ENCODE measurements at regions not wholly inside any gene's neighbourhood (a gene's known extent, or its start where the extent isn't known, plus 50 kb on each side); places are given as distances from the start of the nearest gene placed in this dataset.

DNA sequence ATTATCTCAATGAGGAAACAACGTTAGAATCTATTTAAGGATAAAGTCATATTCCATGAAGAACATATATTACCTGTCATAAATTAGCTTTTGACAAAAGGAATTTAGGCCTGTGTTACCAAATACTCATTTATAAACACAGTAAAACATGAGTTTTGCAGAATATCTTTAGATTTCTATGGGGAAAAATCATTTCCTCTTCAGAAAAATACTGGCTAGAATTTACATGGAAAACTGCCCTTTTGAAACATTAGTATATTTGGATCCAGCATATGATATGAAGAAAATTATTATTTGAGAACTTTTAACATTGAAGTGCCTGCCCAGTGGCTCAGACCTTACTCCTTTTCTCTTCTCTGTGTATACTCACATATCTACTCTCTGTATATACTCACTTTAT lies 131.4 kb upstream of the NEIL3 start:
- Histone ChIP-seq H3K4me1 (no peaks in the 10 kb centered on the region), H3K36me3 (no peaks in the 10 kb centered on the region), H3K9me3 (no peaks in the 10 kb centered on the region), H3K27ac (peak overlapping the region in 1 of 2 donors; percentile 13), H3K4me3 (no peak overlapping the region), H3K27me3 (no peaks in the 10 kb centered on the region)
- TF ChIP-seq CTCF (IDR thresholded peaks at IDR 0.05) = no peak
- no peak for TF ChIP-seq POLR2A (IDR thresholded peaks at IDR 0.05)
- DNase-seq = no peak
- intact Hi-C loops (cut with DNase I; ENCODE audit: low total_unique reads) = no loop called here

- Histone ChIP-seq H3K36me3 (no peaks in the 10 kb centered on the region), H3K27ac (no peak overlapping the region), H3K4me1 (no peaks in the 10 kb centered on the region), H3K4me3 (no peak overlapping the region), H3K27me3 (no peaks in the 10 kb centered on the region), H3K9me3 (no peaks in the 10 kb centered on the region)
- no peak for DNase-seq
- TF ChIP-seq CTCF (IDR thresholded peaks at IDR 0.05) (no peak), POLR2A (IDR thresholded peaks at IDR 0.05) (no peak)
- intact Hi-C loops (cut with DNase I; ENCODE audit: low total_unique reads) = no loop called here
Observed at GRCh38 chr4:177182166-177182565, 127.5 kb upstream of the NEIL3 start.

DNA sequence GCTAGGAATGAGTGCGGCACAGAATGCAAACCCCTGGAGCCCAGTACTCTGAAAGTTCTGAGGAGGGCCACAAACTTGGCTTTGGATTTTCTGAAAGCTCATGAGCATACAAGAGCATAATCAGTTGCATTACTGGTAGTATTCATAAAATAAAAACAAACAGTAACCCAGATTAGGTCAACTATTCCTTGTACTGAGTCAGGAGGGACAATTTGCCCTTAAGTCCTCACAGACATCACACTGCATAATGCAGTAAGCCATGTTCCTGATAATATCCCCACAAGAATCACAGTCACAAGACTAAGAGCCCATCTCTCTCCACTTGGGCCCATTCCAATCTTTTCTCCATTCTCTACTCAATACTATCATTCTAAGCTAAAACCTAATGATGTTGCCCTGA lies 126.9 kb upstream of the NEIL3 start:
- Histone ChIP-seq H3K4me1 (no peaks in the 10 kb centered on the region), H3K27me3 (no peaks in the 10 kb centered on the region), H3K4me3 (no peak overlapping the region), H3K27ac (no peak overlapping the region), H3K36me3 (no peaks in the 10 kb centered on the region), H3K9me3 (no peaks in the 10 kb centered on the region)
- TF ChIP-seq CTCF (IDR thresholded peaks at IDR 0.05) = no peak
- no peak for TF ChIP-seq POLR2A (IDR thresholded peaks at IDR 0.05)
- intact Hi-C loops (cut with DNase I; ENCODE audit: low total_unique reads) = no loop called here
- no peak for DNase-seq

GRCh38 chr4:177185151-177185550 lies 124.5 kb upstream of the NEIL3 start:
- Histone ChIP-seq H3K4me1 (no peaks in the 10 kb centered on the region), H3K4me3 (no peak overlapping the region), H3K27me3 (no peaks in the 10 kb centered on the region), H3K9me3 (no peaks in the 10 kb centered on the region), H3K27ac (no peak overlapping the region), H3K36me3 (no peaks in the 10 kb centered on the region)
- intact Hi-C loops (cut with DNase I; ENCODE audit: low total_unique reads) = no loop called here
- no peak for TF ChIP-seq CTCF (IDR thresholded peaks at IDR 0.05)
- no peak for TF ChIP-seq POLR2A (IDR thresholded peaks at IDR 0.05)
- no peak for DNase-seq

DNA sequence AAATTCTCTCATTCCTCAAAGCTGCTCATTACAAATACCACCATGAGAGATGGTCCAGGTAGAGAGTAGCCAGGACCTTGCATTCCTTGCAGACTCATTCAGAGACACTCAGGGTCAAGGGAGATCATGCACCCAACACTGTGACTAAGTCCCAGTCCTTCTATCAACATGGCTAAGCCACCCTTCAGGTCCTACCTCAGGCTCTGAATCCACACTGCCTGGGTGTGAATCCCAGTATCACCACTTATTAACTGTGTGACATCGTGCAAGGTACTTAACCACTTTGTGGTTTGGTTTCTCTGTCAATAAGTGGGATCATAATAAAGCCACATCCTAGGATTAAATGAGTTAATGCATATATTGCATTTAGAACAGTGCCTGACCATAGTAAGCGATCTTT lies 124.1 kb upstream of the NEIL3 start:
- Histone ChIP-seq H3K36me3 (no peaks in the 10 kb centered on the region), H3K27ac (no peak overlapping the region), H3K27me3 (no peaks in the 10 kb centered on the region), H3K4me1 (no peaks in the 10 kb centered on the region), H3K9me3 (no peaks in the 10 kb centered on the region), H3K4me3 (no peak overlapping the region)
- no peak for DNase-seq
- intact Hi-C loops (cut with DNase I; ENCODE audit: low total_unique reads) = no loop called here
- no peak for TF ChIP-seq POLR2A (IDR thresholded peaks at IDR 0.05)
- TF ChIP-seq CTCF (IDR thresholded peaks at IDR 0.05) = no peak

Measured in uterus (tissue), 3 donors.